HG02588 (cell line): ENCODE measurements at regions not wholly inside any gene's neighbourhood (a gene's known extent, or its start where the extent isn't known, plus 50 kb on each side); places are given as distances from the start of the nearest gene placed in this dataset.
"Not testable (repeated sequence)": the region's sequence is repeated elsewhere in the genome, so short reads cannot be mapped to it uniquely, and the experiment has no call there.

ENCODE experiments used
- ATAC-seq: cut with Tn5 transposase; IDR thresholded peaks from one replicate; pipeline ENCODE4 v1.9.1; 2021; ENCODE audit warnings: mild to moderate bottlenecking, moderate library complexity; ENCODE audit not compliant: unreplicated experiment

DNA sequence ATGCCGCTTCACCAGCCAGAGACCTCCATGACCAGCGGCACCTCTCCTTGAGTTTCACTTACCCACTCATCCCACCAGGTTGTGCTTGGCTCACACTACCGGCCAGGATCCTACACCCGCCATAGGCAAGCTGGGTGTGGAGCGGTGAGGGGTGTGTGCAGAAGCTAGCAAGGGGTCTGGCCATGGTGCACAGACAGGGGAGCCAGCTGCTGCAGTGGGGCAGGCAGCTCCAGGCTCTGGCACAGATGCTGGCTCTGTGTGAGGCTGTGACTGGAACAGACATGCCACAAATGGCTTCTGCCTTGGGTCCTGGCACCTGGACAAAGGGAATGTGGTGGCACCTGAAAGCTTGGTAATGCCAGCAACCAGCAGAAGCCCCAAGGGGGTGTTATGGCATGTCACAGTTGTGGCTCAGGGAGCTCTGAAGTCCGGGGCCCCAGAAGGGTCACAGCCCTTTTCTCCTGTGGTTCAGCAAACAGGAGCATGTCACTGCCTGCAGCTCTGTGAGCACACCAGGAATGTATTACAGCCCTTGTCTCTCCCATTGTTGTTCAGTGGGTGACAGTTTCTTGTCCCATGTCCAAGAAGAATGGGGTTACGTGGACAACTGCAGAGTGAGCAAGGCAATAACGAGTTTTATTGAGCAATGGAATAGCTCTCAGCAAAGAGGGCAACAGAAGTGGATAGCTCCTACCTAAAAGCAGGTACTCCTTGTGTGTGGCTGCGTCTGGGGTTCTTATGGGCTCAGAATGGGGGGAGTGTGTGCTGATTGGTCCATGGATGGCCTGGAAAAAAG lies 2791.0 kb upstream of the PCDH20 start:
- no peak for ATAC-seq

DNA sequence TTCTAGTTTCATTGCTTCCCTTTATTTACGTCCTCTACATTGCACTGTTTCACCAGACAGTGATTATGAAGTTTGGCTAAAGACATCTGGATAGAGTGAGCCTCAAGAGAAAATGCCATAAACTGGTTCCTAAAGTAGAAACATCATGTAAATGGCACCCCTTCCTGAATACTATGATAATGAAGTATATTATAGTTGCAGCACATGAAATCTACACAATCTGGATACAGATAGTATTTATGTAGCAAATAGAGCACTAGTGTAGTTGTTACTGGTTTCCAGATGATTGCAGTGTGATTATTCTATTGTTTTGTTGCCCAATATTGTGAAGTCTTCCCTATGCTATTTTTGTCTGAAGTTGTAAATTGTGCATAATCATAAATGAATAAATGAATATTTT lies 2786.9 kb upstream of the PCDH20 start:
- no peak for ATAC-seq

DNA sequence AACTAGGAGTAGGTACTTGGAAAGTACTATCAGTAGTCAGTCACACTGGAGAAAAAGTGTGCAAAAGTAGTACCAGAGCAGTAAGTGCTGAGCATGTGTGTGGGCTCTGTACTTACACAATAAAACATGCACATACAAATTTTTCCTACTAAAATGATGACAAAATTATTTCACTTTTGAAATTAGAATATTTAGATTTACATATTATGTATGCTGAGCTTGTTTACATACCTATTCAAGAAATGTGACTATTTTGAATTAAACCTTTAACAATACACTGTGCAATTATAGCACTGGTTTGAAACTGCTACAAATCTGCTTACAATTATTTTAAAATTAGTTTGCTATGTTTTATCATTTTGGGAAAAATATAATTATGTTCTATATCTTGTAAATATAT lies 2781.6 kb upstream of the PCDH20 start:
- no peak for ATAC-seq

DNA sequence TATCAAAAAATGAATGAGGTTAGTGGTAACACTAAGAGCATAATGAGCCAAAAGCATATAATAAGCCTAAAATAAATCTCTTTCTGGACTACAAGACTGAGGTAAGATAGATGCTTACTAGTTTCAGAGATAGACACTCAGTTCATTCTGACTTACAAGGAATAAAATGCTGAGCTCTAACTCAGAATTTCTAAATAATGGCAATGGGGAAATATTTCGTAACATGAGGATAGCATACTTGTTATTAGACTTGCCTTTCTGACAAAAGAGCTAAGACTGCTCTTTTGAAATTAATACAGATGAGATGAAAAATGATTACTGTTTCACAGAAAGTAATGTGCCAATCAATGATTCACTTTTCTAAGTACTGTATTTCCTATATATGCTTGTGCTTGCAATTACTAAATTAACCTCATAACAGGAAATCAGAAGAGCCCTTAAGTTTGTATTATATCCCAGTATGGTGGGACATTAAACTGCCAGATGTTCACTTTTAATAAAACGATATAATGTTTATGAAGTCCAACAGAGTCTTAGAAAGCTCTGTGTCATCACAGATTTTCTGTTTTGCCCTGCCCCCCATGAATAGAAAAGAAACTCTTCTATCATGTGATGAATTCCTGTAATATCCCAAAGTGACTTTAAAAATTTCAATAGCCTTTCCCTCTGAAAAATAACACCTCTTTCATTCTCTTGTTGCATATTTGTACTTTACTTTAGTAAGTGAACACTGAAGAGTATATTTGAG lies 2771.0 kb upstream of the PCDH20 start:
- no peak for ATAC-seq

DNA sequence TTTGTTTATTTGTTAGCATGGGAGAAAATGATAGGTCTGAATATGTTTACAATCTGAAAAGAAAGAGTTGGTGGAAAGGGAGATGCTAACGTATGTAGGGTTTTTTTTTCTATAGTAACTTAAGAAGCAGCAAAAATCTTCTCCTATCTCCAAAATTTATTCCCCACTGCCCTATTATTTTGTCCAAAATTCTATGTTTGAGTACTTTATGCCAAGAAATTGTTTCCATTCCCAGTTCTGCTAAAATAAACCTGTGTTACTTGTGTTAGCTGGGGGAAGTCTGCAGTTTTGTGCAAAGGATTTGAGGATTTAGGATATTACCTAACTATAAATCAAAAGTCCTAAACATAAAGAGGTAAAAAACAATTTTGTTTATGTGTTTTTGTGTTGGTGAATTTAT lies 2770.4 kb upstream of the PCDH20 start:
- no peak for ATAC-seq

DNA sequence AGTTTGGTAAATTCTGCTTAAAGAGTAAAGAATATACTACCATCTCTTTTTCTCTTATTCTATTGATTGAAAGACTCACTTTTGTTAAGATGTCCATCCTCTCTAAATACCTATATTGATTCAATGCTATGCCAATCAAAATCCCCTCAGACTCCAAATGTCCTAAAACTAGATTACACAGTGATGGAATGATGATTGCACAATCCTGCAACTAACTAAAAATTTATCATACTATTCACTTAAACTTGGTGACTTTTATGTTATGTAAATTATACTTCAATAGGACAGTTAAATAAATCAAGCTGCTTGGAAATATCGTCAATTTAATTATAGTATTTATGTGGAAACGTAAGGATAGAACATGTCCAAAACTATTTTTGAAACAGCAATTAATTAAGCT lies 2765.1 kb upstream of the PCDH20 start:
- ATAC-seq = no peak

DNA sequence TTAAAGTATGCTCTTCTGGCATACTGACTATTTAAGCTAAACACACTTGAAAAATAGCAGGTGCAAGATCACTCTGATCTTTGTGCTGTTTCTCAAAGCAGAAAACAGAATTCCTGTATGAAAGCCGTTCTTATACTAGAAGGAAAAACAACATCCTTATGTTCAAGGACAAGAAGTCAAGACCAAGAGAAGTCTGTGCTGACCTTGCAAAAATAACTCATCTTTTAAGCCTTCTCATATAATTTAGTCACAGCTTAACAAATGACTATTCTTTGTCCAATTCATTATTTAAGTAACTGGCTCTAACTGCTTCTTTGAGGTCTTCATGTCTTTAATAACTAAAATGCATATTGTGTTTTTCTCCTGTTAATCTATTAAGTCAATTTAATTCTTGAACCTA lies 2750.2 kb upstream of the PCDH20 start:
- no peak for ATAC-seq

DNA sequence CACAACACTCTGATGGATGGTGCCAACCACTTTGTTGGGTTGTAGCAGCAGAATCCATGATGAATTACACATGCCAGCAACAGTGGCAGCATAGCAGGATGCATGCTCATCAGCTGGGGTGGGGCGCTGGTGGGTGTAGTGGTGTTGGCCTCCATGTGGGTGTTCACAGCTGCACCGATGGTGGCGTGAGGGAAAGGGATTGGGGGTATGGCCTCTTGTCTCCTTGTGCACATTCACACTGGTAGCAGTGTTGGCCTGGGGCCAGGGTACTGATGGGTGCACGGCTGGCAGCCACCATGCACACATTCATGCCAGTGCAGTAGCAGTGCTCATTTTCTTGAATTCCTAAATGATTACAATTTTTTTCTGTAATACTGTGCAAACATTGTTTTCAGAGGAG lies 2748.8 kb upstream of the PCDH20 start:
- no peak for ATAC-seq

DNA sequence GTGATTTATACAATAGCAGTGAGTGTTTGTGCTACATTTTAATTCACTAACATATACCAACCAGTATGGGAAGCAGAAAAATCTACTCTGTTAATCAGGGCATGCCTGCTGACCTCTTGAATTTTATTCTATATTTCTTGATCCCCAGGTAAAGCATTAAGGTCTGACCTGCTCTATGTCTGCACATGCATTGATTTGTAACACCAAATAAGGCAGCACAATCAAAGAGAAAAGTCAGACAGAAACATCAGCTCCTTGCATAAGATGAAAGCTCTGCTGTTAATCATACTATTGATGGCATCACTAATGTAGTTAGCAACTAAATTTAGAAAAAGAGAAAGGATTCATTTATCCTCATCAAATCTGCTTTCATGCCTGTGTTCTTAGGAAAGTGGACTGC lies 2744.8 kb upstream of the PCDH20 start:
- ATAC-seq = no peak

DNA sequence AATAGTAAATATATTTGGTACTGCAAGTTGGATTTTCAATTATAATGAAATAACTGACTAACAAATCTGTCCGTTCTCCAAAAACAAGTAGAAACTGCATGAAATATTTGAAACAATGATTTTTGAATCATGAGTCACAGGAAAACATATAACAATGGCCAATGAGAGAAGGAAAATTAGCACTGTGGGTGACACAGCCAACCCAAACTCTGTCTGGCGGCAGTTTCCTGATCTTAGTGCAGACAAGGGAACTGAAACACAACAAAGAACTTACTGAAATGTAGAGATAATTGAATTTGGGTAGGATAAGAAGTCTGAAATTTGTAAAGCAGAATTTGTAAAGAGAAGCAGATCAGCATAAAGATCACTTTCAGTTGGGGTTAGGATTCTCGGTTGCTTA lies 2743.3 kb upstream of the PCDH20 start:
- ATAC-seq = no peak

DNA sequence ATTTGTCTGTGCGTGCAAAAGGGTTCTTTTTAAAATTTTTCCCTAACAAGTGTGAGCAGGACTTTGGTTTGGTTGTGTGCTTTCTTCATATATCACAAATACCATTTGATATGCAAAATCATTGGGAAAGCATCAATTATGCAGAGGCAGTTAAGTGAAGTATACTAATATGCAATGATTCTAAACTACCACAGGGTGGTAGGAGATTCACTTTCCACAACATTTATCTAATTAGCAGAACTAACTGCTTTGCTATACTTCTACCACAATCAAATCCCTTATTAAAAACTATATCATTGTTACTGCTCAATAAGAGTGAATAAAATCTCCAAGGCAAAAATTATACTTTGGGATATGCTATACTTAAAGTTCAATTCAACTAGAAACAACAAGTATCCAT lies 2738.9 kb upstream of the PCDH20 start:
- no peak for ATAC-seq

DNA sequence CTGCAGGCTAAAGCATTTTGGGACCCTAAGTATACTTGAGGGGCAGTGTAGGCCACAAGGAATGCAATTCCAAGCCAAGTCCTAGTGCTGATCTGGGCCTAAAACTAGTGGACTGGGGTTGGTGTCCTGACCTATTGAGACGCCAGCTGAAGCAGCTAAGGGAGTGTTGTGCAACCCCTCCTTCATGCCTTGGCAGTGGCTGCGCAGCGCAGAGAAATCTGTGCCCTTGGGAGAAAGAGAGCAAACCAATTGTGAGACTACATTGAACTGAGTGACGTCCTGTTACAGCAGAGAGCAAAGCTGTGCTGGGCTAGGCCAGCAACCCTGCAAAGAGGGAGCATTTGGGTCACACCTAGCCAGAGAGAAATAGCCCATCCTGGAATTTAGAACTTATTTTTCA lies 2715.0 kb upstream of the PCDH20 start:
- ATAC-seq = no peak

DNA sequence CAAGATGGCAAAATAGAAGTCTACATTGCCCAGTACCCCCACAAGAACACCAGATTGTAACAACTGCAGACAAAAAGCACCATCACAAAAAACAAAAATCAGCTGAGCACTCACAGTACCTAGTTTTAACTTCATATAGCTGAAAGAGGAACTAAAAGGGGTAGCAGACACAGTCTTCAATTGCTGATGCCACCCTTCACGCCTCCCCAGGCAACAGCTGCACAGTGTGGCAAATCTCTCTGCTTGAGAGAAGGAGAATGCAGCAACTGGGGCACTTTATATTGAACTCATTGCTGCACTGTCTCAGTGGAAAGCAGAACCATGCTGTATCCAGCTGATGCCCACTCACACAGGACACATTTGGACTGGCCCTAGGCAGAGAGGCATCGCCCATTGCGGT lies 2714.5 kb upstream of the PCDH20 start:
- no peak for ATAC-seq

DNA sequence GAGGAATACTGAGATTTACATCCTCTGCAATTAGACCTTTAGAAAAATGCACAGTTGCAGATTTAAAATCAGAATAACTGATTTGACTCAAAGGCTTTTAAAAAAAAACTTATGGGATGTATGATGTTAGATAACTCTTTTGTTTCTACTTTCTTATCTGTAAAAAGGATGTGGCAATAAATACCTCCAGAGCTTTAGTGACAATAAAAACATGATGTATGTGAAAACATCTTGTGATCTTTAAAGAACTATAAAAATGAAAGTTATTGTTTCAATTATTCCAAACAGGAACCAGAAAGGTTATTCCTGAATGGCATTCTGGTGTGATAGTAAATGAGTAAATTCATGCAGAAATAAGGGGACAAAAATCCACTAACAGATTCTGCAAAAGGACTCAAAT lies 2712.2 kb upstream of the PCDH20 start:
- no peak for ATAC-seq

DNA sequence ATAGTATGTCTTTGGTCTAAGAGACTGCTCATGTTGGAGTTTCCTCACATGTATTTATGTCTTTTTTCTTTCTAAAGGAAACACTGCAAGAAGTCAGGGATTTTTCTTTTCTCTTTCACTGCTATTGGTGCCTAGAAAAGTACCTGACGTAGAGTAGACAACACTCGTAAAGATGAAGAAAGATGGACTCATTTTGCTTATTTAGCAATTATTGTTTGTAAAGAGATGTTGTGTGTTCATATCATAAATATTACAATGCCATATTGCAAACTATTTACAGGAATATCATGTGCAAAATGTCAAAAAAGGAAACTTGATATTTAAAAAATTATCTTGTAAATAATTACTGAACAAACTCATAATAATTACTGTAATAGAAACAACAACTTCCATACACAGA lies 2711.5 kb upstream of the PCDH20 start:
- ATAC-seq = no peak

DNA sequence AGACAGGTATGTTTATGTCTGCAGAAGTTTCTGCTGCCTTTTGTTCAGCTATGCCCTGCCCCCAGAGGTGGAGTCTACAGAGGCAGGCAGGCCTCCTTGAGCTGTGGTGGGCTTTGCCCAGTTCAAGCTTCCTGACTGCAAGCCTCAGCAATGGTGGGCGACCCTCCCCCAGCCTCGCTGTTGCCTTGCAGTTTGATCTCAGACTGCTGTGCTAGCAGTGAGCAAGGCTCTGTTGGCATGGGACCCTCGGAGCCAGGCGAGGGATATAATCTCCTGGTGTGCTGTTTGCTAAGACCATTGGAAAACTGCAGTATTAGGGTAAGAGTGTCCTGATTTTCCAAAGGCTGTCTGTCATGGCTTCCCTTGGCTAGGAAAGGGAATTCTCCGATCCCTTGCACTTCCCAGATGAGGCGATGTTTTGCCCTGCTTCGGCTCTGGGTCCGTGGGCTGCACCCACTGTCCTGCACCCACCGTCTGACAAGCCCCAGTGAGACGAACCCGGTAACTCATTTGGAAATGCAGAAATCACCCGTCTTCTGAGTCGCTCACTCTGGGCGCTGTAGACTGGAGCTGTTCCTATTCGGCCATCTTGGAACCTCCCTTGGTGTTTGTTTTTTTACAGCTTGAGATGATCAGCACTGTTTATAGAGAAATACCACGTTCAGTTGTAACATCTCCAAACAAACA lies 2705.5 kb upstream of the PCDH20 start:
- not testable (repeated sequence) for ATAC-seq

DNA sequence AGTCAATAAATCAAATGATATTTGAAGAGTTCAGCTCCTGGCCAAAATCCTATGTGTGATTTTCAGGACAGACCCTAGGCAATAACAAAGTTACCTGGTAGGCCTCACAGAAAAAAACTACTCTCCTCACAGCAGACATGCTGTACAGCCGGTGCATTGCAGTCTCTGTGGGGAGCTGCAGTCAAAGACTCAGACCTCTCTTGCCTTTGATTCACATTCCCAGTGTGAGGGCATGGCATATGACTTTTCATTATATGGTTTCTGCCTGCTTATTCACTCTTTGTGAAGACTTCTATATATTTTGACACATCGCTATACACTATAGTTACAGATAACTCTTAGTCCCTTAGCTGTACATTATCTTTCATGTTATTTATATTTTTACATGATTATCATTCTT lies 2684.3 kb upstream of the PCDH20 start:
- no peak for ATAC-seq

DNA sequence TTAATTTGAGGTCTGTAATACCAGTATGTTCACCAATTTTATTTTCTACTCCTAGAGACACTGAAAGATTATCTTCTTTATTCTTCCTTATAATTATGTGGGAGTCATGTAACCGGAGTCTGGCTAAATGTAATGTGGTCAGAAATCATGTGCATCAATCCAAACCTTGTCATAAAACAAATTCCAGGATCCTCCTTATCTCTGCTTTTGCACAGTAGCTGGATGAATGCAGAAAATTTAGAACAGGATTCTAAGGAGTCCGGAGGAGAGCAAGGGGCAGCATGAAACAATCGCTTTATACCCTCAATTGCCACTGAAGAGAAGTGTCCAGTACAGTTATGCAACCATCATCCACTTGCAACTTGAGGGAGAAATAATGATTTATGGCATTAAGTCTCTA lies 2674.7 kb upstream of the PCDH20 start:
- no peak for ATAC-seq

DNA sequence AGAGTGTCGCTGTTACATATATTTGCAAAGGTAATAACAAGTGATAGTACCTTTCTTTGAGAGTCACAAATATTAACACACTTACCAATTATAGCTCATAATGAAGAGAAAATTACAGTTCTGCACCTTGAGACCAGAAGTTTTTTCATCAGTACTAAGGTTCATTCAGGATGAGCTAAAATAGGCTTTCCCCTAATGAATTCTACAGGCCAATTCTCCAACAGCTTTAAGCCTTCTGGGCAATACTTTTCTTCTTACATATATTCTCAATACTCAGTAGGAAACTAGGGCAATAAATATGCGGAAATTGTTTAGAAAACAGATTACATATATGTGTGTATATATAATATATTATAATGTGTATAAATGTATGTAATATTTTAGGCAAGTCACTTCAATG lies 2672.8 kb upstream of the PCDH20 start:
- ATAC-seq = no peak

DNA sequence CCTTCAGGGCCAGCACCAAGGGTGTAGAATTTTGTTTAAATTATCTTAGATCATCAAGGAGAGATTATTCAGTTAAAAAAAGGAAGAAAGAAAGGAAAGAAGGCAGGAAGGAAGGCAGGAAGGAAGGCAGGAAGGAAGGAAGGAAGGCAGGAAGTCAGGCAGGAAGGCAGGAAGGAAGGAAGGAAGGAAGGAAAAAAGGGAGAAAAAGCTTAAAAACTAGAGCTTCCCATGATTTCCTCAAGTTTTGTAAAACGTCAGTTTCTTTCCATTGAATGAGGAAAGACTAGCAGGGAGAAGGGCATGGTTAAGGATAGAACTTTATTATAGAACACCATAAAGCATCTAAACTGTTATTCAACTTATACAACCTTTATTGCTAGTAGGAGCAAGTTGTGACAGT lies 2672.0 kb upstream of the PCDH20 start:
- no peak for ATAC-seq

DNA sequence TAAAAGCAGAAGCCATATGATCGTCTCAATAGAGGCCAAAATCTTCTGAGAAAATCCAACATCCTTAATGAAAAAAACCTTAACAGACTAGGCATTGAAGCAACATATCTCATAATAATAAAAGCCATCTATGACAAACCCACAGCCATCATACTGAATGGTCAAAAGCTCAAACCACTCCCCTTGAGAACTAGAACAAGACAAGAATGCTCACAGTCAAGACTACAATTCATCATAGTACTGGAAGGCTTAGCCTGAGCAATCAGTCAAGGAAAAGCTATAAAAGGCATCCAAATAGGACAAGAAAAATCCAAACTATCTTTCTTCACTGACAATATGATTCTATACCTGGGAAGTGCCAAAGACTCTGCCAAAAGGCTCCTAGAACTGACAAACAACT lies 2668.2 kb upstream of the PCDH20 start:
- ATAC-seq = no peak

DNA sequence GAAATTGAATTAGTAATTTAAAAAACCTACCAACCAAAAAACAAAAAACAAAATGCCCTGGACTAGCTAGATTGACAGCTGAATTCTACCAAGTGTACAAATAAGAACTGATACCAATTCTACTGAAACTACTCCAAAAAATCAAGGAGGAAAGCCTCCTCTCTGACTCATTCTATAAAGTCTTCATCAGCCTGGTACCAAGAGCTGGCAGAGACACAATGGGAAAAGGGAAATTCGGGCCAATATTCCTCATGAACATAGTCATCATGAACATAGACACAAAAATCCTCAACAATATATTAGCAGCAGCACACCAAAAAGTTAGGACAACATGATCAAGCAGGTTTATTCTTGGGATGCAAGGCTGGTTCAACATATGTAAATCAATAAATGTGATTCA lies 2667.7 kb upstream of the PCDH20 start:
- no peak for ATAC-seq
